ENCODE measurements at regions not wholly inside any gene's neighbourhood (a gene's known extent, or its start where the extent isn't known, plus 50 kb on each side); places are given as distances from the start of the nearest gene placed in this dataset.
"Not testable (repeated sequence)": the region's sequence is repeated elsewhere in the genome, so short reads cannot be mapped to it uniquely, and the experiment has no call there.

DNA sequence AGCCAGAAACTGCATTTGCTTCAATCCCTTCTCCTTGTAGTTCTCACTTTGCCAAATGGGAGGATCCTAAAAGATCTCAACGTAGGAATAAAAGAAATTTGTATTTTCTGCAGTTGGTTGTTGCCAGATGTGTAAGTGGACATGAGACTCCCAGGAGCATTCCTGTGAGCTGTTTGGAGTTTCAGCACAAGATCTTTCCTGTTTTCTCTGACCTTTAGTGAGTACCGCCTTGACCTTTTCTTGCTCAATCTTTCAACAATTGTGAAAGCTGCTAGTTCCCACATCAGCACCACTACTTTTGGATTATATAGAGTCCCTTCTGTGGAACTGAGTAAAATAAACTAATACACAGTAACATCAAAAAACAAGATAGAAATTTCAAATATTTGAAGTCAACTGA lies 683.8 kb upstream of the PABPC4L start:
- DNase-seq (ENCODE audit: low spot score), result no peak

DNA sequence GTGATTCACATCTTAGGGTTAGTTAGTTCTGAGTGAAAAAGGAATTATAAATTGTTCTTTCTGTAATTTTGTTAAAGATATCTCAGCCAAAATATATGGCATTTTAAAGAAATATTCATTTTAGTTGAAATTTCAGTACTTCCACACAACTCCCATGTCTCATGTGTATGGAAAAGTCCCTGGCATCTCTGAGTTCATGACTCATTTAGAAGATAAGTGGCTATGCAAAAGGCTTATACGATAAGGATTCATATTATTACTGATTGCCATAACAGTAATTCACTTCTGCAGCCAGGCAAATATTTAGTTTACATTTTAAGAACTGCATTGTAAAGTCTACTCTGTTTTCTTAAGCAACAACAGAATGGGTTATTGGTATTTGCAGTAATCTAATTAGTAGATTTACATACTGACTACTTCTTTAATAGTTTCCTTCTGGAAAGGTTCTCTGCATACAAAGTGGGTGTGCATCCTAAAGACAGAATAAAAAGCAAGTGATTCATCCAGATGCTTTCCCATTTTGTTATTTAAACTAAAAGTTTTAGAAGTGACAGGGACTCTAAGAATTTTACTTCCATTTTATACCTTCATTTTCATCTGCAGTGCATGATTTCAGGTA lies 682.4 kb upstream of the PABPC4L start:
- DNase-seq (ENCODE audit: low spot score), result peak; percentile 61

DNA sequence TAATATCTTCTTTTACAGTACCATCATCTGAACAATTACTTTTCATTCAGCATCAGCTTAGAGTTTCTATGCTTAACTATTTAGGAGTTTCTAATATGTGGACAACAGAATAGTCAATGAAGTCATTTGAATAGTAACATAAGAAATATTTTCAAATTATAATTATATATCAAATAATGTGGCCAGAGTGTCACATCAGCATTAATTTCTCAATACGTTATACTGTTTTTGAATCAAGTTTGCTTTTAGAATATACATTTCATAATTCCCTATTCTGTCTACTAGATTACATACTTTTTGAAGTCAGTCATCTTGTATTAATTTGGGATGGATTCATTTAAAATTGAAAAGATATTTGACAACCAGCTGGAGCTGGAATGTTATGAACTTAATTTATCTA lies 677.4 kb upstream of the PABPC4L start:
- DNase-seq (ENCODE audit: low spot score), result no peak

DNA sequence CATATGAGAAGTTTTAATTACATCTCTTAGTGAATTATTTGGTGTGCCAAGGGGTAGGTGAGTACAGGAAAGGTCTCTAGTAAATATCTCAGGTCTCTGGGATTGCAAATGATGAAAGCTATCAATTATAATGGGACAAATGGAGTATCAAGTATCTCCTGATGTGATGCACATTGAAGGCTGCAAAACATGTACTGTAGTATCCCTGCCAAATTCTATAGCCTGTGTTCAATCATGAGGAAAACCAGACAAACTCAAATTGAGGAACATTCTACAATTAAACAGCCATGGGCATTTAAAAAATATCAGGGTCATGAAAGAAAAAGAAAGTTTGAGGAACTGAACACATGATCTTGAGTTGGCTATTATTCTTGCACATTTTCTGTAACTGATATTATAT lies 665.4 kb upstream of the PABPC4L start:
- no peak for DNase-seq (ENCODE audit: low spot score)

DNA sequence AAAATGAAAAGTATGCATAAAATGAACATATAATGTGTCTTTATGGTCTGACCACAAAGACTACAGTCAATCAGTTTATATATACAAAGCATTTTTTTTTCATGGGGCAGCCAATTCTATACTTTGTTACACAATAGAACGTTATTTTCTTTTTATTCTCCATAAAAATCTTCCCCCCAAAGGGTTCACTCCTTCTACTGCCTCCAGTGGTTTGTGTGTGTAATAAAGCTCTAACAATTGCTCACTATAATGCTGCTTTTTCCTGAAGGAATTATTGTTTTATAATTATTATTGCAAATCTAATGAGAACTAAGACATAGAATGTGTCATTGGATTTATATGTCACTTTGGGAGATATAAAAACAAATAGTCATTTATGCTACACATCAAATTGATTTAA lies 664.1 kb upstream of the PABPC4L start:
- DNase-seq (ENCODE audit: low spot score), result no peak

DNA sequence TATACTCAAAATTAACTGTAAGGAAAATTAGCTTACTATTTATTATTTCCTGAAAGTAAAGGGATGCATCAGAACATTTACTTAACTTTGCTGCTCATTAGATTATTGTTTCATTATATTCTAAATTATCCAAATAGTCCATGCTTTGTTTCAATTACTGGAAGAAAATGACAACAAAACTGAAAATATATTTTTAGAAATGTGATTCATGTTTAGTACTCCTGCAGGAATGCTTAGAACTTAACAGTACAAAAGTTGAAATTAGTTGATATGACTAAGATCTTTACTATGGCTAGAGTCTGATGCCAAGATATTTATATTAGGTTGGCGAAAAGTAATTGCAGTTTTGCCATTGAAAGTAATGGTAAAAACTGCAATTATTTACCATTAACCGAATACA lies 660.5 kb upstream of the PABPC4L start:
- DNase-seq (ENCODE audit: low spot score), result no peak

DNA sequence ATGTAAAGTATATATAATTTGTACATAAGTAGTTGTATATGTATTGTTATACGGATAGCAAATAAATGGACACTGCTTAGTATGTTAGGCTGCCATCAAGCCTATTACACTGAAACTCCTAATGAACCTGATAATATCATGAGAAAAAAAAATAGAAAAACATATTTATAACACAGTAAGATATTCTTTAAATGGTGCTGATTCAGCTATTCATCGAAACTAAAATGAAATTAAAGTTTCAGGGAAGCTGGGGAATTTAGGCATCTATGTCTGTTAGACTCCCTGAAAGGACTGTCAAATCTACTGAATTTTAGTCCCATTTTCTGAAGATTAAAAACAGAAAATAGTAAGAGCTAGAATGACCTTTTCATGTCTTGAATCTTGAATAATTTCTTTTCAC lies 647.1 kb upstream of the PABPC4L start:
- no peak for DNase-seq (ENCODE audit: low spot score)

DNA sequence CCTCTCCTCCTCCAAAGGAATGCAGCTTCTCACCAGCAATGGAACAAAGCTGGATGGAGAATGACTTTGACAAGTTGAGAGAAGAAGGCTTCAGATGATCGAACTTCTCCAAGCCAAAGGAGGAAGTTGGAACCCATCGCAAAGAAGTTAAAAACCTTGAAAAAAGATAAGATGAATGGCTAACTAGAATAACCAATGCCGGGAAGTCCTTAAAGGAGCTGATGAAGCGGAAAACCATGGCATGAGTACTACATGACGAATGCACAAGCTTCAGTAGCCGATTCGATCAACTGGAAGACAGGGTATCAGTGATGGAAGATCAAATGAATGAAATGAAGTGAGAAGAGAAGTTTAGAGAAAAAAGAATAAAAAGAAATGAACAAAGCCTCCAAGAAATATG lies 629.2 kb upstream of the PABPC4L start:
- not testable (repeated sequence) for DNase-seq (ENCODE audit: low spot score)

DNA sequence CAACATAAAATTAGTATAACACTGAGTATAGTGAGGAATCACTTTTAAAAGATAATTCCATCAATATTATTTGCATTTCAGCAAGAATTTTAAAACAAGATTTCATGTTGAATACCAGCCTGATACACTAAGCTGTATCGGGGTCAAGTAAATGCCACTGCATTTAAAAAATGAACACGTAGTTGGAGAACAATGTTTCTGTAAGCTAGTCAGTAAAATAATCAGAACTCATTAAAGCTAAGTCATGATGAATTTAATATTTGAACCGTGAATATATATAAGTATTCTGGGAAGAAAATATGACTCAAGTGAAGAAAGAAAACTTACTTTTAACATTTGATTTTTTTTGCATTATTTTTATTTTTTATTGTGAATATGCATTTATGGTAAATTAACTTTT lies 611.0 kb upstream of the PABPC4L start:
- DNase-seq (ENCODE audit: low spot score), result peak; percentile 3

DNA sequence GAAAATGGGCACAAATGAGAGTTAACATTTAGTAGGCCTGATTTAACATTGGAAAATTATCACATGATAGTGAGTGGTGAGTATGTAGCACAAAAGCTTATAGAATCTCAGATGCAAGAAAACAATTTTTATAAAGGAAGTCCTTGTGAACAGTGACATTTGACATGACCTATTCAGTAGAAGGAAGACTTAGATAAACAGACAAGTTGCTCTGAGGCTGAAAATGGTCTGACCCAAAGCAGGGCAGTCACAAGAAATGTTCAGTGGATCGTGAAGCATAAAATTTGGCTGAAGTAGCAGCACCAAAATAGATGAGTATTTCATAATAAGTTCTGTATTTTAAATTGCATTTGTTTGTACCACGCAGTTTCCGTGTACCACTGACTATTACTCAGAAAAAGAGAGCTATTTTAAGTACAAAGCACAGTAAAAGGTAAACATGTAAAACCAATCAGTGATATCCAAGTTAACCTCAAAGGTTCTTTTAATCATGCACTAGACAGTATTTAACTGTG lies 605.7 kb upstream of the PABPC4L start:
- no peak for DNase-seq (ENCODE audit: low spot score)

DNA sequence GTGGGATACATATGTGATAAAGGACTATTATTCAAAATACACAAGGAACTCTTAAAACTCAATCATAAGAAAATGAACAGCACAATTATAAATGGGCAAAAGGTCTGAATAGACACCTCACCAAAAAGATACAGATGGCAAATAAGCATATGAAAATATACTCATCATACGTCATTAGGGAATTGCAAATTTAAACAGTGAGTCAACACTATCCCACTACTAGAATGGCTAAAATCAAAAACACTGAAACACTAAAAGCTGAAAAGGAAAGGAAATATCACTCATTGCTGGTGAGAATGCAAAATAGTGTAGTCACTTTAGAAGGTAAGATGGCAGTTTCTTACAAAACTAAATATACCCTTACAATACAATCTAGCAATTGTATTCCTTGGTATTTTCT lies 597.0 kb upstream of the PABPC4L start:
- DNase-seq (ENCODE audit: low spot score), result no peak

DNA sequence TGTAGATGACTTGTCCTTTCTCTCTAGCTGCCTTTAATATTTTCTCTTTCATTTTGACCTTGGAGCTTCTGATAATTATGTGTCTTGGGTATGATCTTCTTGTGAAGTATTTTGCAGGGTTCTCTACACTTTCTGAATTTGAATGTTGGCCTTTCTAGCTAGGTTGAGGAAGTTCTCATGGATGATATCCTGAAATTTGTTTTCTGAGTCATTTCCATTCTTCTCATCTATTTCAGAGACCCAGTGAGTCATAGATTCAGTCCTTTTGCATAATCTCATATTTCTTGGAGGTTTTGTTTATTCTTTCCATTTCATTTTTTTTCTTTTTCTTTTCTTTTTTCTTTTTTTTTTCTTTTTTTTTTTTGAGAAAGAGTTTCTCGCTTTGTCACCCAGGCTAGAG lies 585.7 kb upstream of the PABPC4L start:
- DNase-seq (ENCODE audit: low spot score), result no peak

DNA sequence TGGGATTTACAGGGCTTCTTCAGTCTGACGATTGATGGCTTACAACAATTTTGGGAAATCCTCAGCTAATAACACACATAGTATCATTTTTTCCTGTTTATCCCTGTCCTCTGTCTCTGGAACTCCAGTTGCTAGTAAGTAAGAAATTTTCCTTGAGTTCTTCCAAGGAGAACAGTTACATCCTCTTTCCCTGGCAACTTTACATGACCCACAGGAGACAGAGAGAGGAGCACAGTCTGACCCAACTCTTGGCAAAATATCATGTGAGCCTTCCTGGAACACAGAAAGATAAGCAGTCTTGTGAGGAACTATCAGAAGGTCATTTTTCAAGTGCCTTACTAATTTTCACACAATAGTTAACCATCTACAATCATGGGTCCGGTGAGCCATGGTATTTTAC lies 578.7 kb upstream of the PABPC4L start:
- DNase-seq (ENCODE audit: low spot score), result peak; percentile 2

DNA sequence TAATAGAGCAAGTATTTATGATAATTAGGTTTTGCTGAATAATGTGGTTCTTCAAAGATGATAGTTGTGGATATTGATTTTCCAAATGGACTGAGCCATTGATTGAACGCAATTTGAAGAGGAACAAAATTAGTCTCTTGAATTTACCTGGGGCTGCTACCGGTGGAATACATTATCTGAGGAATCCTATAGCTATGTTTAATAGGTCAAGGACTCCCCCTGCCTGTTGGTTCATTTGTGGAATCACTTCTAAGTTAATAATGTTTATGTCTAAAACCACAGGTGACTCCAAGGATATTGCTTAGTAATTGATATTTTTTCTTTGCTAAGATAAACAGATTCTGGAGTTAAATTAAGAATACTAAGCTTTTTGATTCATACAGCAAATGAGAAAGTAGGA lies 576.0 kb upstream of the PABPC4L start:
- DNase-seq (ENCODE audit: low spot score), result peak; percentile 12

DNA sequence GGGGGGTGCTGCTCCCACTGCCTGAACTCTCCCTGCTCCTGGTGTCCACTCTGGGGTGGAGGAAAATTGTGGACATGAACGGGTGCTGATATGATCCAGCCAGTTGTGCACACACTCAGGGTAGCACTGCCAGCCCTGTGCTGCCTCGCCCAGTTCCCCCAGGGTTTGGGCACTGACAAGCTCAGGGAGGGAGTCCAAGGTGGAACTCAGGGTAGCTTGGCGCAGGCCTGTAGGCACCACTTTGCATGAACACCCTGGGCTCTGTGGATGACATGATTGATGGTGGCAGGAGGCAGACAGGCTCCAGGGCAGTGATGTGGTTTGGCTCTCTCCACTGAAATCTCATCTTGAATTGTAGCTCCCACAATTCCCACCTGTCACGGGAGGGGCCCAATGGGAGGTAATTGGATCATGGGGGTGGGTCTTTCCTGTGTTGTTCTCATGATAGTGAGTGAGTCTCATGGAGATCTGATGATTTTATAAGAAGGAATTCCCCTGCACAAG lies 572.0 kb upstream of the PABPC4L start:
- no peak for DNase-seq (ENCODE audit: low spot score)

DNA sequence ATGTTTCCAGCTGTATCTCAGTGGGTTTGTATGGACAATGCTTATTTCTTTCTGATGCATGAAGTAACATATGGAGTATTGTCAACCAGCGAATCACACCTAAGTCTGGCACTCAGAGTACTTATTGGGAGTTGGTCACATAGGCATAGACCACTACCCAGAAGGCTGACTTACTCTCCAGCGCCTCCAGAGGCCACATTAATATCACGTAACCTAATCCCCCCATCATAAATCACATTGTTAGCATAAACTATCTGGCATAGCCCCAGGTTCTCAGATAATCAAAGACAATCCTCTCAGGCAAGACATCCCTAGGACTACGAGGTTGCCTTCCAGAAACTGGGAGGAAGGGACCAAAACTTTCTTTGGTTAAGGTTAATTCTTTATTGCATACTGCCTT lies 560.5 kb upstream of the PABPC4L start:
- no peak for DNase-seq (ENCODE audit: low spot score)

DNA sequence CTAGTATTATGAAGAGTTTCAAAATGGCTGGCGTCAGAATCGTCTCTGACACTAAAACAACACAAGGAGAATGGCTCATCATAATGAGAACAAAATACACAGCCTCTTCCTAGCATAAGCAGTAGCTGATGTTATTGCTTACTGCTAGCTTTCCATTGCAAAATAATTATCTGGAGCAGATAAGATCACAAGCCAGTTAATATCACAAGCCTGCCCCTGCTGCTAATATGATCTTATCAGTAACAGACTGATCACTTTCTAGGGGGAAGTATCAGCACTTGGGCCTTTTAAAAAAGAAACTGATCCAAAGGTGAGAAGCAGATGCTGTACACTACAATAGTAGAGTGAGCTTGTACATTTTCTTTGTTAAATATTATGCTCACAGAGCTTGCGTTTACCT lies 554.8 kb upstream of the PABPC4L start:
- no peak for DNase-seq (ENCODE audit: low spot score)

DNA sequence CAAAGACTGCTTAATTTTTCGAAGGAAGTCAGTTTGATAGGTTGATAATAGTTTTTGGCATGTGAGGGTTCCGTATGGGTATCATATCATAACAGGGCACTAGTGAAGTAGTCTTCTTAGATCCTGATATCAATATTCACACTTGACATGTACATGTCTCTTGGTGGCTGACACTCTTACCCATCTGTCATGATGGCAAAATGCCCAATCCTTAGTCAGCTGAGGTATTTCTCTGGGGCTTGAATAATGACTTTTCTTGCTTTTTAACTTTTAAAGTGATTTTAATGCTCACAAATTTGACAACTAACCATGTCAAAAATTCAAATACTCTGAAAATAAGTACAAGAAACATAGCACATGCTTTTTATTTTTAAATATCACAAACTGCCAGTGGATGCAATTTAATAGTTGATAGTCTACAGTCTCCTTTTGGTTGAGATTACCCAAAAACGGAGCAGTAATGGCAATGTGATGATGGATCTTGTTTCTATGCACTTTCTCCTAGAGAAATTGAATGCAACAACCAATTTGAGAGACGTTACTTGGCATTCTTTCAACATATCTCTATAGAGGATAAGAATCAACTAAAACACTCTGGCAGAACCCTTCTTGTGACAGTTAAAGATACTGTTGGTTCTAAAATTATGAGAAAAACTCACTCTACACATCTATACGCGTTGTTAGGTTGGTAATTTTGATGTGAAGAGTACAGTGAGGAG lies 552.9 kb upstream of the PABPC4L start:
- peak; percentile 3 for DNase-seq (ENCODE audit: low spot score)

DNA sequence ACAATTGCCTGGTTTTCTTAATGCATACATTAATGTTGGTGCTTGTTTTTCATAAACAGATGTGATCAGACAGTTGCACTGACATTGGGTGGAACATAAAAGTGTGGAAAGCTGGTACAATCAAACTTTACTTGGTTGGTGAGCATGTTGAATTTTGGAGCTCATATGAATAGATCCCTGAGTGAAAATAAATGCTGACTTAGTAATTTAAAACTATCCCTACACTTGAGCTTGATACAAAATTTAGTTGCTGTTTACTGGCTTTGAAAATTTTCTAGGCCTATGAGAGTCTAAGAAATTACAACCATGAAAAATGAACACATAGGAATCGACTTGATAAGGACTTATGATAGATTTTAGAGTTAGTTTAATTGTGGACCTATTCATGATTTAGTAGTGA lies 551.8 kb upstream of the PABPC4L start:
- DNase-seq (ENCODE audit: low spot score), result no peak

DNA sequence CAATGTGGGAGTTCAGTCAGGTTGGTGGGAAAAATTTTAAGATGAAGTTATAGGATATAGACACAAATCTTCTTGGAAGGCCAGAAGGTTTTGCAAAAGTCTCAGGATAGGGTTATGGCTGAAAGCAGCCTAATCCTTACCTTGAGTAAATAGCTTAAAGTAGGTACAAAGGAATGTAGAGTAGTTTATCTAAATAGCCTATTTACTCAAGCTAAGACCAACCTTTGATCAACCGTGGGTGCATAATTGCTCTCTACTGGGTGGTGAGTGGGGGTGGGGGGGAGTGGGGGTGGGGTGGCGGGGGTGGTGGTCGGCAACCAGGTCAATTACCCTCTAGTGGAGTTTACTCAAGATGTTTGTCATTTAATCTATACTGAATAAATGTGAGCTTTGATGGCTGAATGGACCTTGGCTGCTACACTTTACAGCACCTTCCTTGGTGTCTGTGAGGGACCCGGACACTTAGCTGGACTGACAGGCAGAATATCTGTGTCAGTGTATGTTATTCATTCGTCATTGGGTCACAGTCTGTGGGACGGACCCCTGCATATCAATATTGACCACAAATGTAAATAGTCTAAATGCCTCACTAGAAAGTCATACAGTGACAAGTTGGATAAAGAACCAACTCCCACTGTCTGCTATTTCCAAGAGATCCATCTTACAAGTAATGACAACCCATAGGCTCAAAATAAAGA lies 545.7 kb upstream of the PABPC4L start:
- no peak for DNase-seq (ENCODE audit: low spot score)

DNA sequence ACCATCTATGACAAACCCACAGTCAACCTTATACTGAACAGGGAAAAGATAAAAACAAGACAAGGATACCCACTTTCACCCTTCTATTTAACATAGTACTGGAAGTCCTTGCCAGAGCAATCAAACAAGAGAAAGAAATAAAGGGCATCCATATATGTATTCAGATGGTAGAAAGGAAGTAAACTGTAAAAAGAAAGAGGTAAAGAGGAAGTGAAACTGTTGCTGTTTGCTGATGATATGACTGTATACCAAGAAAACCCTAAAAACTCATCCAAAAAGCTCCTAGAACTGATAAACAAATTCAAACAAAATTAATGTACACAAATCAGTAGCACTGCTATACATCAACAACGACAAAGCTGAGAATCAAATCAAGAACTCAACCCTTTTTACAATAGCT lies 538.7 kb upstream of the PABPC4L start:
- no peak for DNase-seq (ENCODE audit: low spot score)

DNA sequence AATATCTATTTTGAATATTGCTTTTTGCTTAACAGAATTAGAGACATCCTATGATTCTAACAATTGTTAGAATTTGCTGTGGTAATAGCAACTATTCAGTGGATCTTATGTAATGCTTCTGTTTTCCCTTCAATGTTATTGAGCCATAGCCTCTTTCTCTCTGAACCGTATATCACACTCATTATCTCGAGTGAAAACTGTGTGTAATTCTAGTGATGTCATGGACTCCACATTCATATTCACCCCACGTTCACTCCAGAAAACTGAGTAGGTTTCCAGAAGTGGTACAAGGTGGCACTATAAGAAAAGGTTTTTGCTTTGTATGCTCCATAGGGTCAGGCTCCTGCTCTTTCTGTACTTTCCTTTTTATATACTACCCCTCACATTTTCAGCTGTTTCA lies 534.3 kb upstream of the PABPC4L start:
- DNase-seq (ENCODE audit: low spot score), result no peak

DNA sequence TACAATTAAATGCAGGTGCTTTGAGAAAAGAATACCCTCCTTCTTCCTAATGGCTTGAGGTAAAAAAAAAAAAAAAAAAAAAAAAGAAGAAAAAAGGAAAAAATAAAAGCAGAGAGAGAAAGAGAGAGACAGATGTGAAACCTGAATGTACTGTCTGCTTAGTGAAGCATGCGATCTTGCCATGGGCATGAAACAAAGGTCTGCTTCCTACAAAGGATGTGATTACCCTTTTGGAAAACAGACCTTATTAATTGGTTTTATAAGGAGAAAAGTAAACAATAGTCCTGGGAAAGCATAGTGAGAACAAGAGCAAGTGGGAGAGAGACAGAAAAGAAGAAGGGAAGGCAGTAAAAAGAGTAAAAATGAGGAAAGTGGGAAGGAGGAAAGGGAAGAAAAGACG lies 526.1 kb upstream of the PABPC4L start:
- no peak for DNase-seq (ENCODE audit: low spot score)

Data from umbilical cord (tissue), 1 donor.